Adrenal gland (tissue), 9 donors: ENCODE measurements at regions not wholly inside any gene's neighbourhood (a gene's known extent, or its start where the extent isn't known, plus 50 kb on each side); places are given as distances from the start of the nearest gene placed in this dataset.

ENCODE experiments used
- DNase-seq, 7 donors: peaks; one replicate each; pipeline ENCODE4 v3.0.0-alpha.2; 2019 to 2020
- H3K27ac ChIP-seq, 5 donors: fragments of 200-600 bp; sonication (generic) in 4 of 5; 1 replicate in 3 of 5; 2 replicates in 2 of 5; pipeline versions ENCODE4 v1.5.1 to v1.8.0; 2016 to 2020; ENCODE audit warnings: mild to moderate bottlenecking in 1 of 5
- H3K27me3 ChIP-seq: fragments of 200-600 bp; 2 replicates; pipeline ENCODE4 v1.8.0; 2021
- H3K36me3 ChIP-seq, 2 donors: fragments of 200-600 bp; replicated peaks in 1 of 2; 1 replicate in 1 of 2; 2 replicates in 1 of 2; pipeline versions ENCODE4 v1.5.1 to v1.8.0; 2018 to 2022
- H3K4me1 ChIP-seq, 2 donors: fragments of 200-600 bp; replicated peaks in 1 of 2; 1 replicate in 1 of 2; 2 replicates in 1 of 2; pipeline versions ENCODE4 v1.5.1 to v1.8.0; 2018 to 2021
- H3K4me3 ChIP-seq, 4 donors: fragments of 200-600 bp; sonication (generic) in 3 of 4; one replicate each; pipeline ENCODE4 v1.5.1; 2016 to 2018
- H3K9me3 ChIP-seq, 3 donors: fragments of 200-600 bp; sonication (generic) in 1 of 3; replicated peaks in 1 of 3; 1 replicate in 2 of 3; 2 replicates in 1 of 3; pipeline versions ENCODE4 v1.5.1 to v1.8.0; 2016 to 2021
- POLR2A ChIP-seq, 2 donors: fragments of 450-650 bp; IDR thresholded peaks; one replicate each; pipeline ENCODE4 v1.6.1; 2017; ENCODE audit warnings: antibody characterized with exemption in 2 of 2, mild to moderate bottlenecking in 2 of 2, moderate library complexity in 1 of 2
- WGBS, 4 donors: extraction: QIAGEN DNeasy Blood & Tissue Kit in 2 of 4; methylation state at CpG; one replicate each; pipeline versions ENCODE4 v1.1.5 to v1.1.7; 2013 to 2017; 5-methylcytosine and 5-hydroxymethylcytosine counted together
- intact Hi-C, 2 donors: fragments of 100-400 bp; cut with DNase I; formaldehyde crosslinking; loops; one replicate each; pipeline versions ENCODE4 v1.14.1 to v1.15.0; 2022 to 2023
- TF ChIP-seq, protein P1 (sequence below), 6 experiments: fragments of 450-650 bp in 4 of 6; fragments of 200-600 bp in 2 of 6; sonication (generic) in 1 of 6; IDR thresholded peaks; 1 replicate in 5 of 6; 2 replicates in 1 of 6; pipeline versions ENCODE4 v1.5.1 to v1.8.0; 2016 to 2021; ENCODE audit warnings: antibody characterized with exemption in 6 of 6, mild to moderate bottlenecking in 2 of 6, moderate library complexity in 1 of 6
- donor health status: healthy with polysubstance abuse.
- donor health status: Bipolar disorder and iron deficiency.
- donor health status: DM: yes; HTN: yes; CAD: no.
- donor health status: DM: no; HTN: no; CAD: no.
- donor health status: DM: no; HTN: no; CAD: no.

DNA sequence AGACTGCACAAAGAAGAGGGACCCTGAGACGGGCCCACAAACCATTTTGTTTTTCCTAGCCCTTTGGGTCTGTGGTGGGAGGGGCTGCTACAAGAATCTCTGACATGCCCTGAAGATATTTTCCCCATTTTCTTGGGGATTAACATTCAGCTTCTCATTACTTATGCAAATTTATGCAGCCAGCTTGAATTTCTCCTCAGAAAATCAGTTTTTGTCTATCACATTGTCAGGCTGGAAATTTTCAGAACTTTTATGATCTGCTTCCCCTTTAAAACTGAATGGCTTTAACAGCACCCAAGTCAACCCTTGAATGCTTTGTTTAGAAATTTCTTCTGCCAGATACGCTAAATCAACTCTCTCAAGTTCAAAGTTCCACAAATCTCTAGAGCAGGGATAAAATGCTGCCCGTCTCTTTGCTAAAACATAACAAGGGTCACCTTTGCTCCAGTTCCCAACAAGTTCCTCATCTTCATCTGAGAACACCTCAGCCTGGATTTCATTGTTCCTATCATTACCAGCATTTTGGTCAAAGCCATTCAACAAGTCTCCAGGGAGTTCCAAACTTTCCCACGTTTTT, 560.0 kb upstream of the KCND2 start:
- Histone ChIP-seq H3K4me3 (no peak overlapping the region), H3K27me3 (no peaks in the 10 kb centered on the region), H3K4me1 (no peaks in the 10 kb centered on the region), H3K9me3 (no peaks in the 10 kb centered on the region), H3K27ac (no peak overlapping the region), H3K36me3 (no peaks in the 10 kb centered on the region)
- 69 to 72% (median 70%) methylated on average over 4 of the region's 4 CpGs for WGBS, 4 donors
- TF ChIP-seq, protein P1, sequence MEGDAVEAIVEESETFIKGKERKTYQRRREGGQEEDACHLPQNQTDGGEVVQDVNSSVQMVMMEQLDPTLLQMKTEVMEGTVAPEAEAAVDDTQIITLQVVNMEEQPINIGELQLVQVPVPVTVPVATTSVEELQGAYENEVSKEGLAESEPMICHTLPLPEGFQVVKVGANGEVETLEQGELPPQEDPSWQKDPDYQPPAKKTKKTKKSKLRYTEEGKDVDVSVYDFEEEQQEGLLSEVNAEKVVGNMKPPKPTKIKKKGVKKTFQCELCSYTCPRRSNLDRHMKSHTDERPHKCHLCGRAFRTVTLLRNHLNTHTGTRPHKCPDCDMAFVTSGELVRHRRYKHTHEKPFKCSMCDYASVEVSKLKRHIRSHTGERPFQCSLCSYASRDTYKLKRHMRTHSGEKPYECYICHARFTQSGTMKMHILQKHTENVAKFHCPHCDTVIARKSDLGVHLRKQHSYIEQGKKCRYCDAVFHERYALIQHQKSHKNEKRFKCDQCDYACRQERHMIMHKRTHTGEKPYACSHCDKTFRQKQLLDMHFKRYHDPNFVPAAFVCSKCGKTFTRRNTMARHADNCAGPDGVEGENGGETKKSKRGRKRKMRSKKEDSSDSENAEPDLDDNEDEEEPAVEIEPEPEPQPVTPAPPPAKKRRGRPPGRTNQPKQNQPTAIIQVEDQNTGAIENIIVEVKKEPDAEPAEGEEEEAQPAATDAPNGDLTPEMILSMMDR (IDR thresholded peaks at IDR 0.05) = no peak
- no peak for TF ChIP-seq POLR2A (IDR thresholded peaks at IDR 0.05)
- no peak for DNase-seq
- intact Hi-C loops = no loop called here

DNA sequence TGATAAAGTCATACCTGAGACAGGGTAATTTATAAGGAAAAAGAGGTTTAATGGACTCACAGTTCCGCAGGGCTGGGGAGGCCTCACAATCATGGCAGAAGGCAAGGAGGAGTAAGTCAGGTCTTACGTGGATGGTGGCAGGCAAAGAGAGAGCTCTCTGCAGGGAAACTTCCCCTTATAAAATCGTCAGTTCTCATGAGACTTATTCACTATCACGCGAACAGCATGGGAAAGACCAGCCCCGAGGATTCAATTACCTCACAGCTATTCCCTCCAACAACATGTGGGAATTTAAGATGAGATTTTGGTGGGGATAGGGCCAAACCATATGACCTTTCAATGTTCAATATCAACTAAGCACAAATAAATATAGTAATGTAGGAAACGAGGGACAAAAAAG, 559.4 kb upstream of the KCND2 start:
- Histone ChIP-seq H3K4me1 (no peaks in the 10 kb centered on the region), H3K4me3 (no peak overlapping the region), H3K27me3 (no peaks in the 10 kb centered on the region), H3K27ac (no peak overlapping the region), H3K9me3 (no peaks in the 10 kb centered on the region), H3K36me3 (no peaks in the 10 kb centered on the region)
- intact Hi-C loops = no loop called here
- TF ChIP-seq POLR2A (IDR thresholded peaks at IDR 0.05) = no peak
- TF ChIP-seq, protein P1 (IDR thresholded peaks at IDR 0.05) = no peak
- 88 to 90% (median 89%) methylated on average over 7 of the region's 7 CpGs for WGBS, 4 donors
- no peak for DNase-seq

DNA sequence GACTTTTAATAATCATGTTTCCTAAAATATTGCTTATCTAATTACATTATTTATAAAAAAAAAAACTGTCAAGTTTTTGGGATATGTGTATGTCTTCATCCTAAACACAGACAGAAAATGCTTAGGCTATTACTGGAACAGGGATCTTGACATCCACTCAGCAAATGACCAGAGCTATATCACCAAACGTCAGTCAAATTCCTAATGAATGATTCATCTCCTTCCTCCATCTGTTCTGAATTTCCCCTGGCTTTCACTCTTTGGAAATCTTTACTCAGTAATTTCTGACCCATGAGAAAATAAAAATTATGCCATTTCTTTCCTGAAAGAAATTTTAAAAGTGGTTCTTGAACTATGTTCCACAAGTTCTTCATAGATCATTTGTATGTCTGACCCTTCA, 552.4 kb upstream of the KCND2 start:
- intact Hi-C loops = no loop called here
- Histone ChIP-seq H3K9me3 (peaks cover 0 to 4% (median 0%) of the 10 kb centered on the region in 3 donors), H3K27me3 (no peaks in the 10 kb centered on the region), H3K27ac (no peak overlapping the region), H3K4me3 (no peak overlapping the region), H3K4me1 (no peaks in the 10 kb centered on the region), H3K36me3 (no peaks in the 10 kb centered on the region)
- TF ChIP-seq, protein P1 (IDR thresholded peaks at IDR 0.05) = no peak
- no peak for TF ChIP-seq POLR2A (IDR thresholded peaks at IDR 0.05)
- 0 to 3% (median 3%) methylated on average over 1 of the region's 1 CpG for WGBS, 4 donors
- DNase-seq = no peak

DNA sequence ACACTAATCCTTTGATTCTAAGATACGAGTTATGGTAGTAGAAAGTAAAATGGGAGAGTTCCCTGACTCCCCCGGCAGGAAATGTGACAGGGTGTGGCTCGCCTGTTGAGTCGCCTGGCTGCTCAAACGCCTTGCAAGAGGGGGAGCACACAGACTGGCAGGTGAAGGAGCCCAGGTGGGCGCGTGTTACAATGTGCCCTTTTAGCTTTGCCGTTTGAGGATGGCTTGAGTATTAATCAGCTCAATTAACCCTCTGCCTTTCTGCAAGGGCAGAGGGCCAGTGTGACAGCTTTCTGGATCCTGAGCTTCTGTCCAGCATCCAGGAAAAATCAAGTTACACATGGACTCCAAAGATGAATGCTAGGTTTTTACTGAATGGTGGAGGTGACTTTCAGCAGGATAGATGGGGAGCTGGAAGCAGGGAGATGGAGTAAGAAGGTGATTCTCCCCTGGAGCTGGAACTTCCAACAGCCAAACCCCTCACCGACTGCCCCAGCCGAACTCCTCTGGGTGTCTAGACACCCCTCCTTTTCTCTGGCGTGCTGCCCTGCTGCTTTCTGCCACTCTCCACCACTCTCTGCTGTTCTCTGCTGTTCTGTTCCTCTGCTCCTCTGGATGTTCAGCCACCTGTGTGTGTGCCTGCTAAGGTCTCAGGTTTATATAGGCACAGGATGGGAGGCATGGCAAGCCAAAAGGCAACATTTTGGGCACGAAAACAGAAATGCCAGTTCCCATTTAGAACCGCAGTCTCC, 548.8 kb upstream of the KCND2 start:
- 77 to 85% (median 79%) methylated on average over 13 of the region's 13 CpGs for WGBS, 4 donors

More for the DNA sequence above, 548.8 kb upstream of the KCND2 start:
- TF ChIP-seq, protein P1 (IDR thresholded peaks at IDR 0.05) = no peak
- TF ChIP-seq POLR2A (IDR thresholded peaks at IDR 0.05) = no peak
- Histone ChIP-seq H3K27ac (no peak overlapping the region), H3K4me3 (no peak overlapping the region), H3K27me3 (no peaks in the 10 kb centered on the region), H3K9me3 (peaks cover 0 to 4% (median 0%) of the 10 kb centered on the region in 3 donors), H3K36me3 (no peaks in the 10 kb centered on the region), H3K4me1 (no peaks in the 10 kb centered on the region)
- intact Hi-C loops = no loop called here
- no peak for DNase-seq
